Transverse colon (tissue), 4 donors: ENCODE measurements at regions not wholly inside any gene's neighbourhood (a gene's known extent, or its start where the extent isn't known, plus 50 kb on each side); places are given as distances from the start of the nearest gene placed in this dataset.

ENCODE experiments used
- DNase-seq: peaks from one replicate; pipeline ENCODE4 v3.0.0-alpha.2; 2019
- H3K27ac ChIP-seq, 4 donors: fragments of 200-600 bp; sonication (generic); 2 replicates each; pipeline ENCODE4 v1.5.1; 2016 to 2018; ENCODE audit warnings: inconsistent platforms in 4 of 4
- H3K27me3 ChIP-seq: fragments of 200-600 bp; sonication (generic); 2 replicates; pipeline ENCODE4 v1.5.1; 2017; ENCODE audit warnings: inconsistent platforms
- H3K36me3 ChIP-seq, 4 donors: fragments of 200-600 bp; sonication (generic); 2 replicates each; pipeline ENCODE4 v1.5.1; 2017 to 2019; ENCODE audit warnings: inconsistent platforms in 4 of 4
- H3K4me1 ChIP-seq, 4 donors: fragments of 200-600 bp; sonication (generic); 2 replicates each; pipeline ENCODE4 v1.5.1; 2017 to 2020; ENCODE audit warnings: inconsistent platforms in 4 of 4
- H3K4me3 ChIP-seq, 4 donors: fragments of 200-600 bp; sonication (generic); 1 replicate in 1 of 4; 2 replicates in 3 of 4; pipeline versions ENCODE4 v1.5.1 to v1.6.1; 2017 to 2019; ENCODE audit warnings: inconsistent platforms in 4 of 4
- H3K9me3 ChIP-seq, 2 donors: fragments of 200-600 bp; sonication (generic); 2 replicates each; pipeline ENCODE4 v1.5.1; 2017 to 2019; ENCODE audit warnings: inconsistent platforms in 2 of 2
- CTCF ChIP-seq, 5 experiments: fragments of 200-600 bp in 3 of 5; fragments of 450-650 bp in 2 of 5; sonication (generic) in 3 of 5; IDR thresholded peaks; 1 replicate in 2 of 5; 2 replicates in 3 of 5; pipeline ENCODE4 v1.5.1; 2016 to 2017; ENCODE audit warnings: antibody characterized with exemption in 5 of 5, inconsistent platforms in 3 of 5, mild to moderate bottlenecking in 2 of 5, moderate library complexity in 1 of 5
- EP300 ChIP-seq: sonication (generic); formaldehyde crosslinking; IDR thresholded peaks from one replicate; pipeline ENCODE4 v1.6.1; 2017; ENCODE audit warnings: antibody characterized with exemption, low read depth
- POLR2A ChIP-seq: fragments of 450-650 bp; IDR thresholded peaks from one replicate; pipeline ENCODE4 v1.6.1; 2016; ENCODE audit warnings: antibody characterized with exemption, mild to moderate bottlenecking, moderate library complexity
- POLR2AphosphoS5 ChIP-seq, 3 donors: sonication (generic); formaldehyde crosslinking; IDR thresholded peaks; one replicate each; pipeline ENCODE4 v1.6.1; 2016; ENCODE audit warnings: antibody characterized with exemption in 3 of 3
- WGBS, 2 donors: methylation state at CpG; one replicate each; pipeline ENCODE4 v1.1.5; 2018; ENCODE audit warnings: low coverage in 1 of 2; 5-methylcytosine and 5-hydroxymethylcytosine counted together
- in situ Hi-C, 4 donors: fragments of 200-750 bp; cut with MboI; loops; one replicate each; pipeline versions ENCODE4 v1.15.0 to v1.15.1; 2017; ENCODE audit warnings: low sequenced_read_pairs in 3 of 4, low pct_ligation_motif_present in 1 of 4, low pct_unique_long_range_greater_than_20kb in 1 of 4
- intact Hi-C: fragments of 100-400 bp; cut with DNase I; formaldehyde crosslinking; loops from one replicate; pipeline ENCODE4 v1.15.1; 2023; ENCODE audit warnings: low total_unique reads

- in situ Hi-C loops: loop anchor here in 3 of 4 donors (10.0 to 25.0 kb wide), 3 partner anchors 389 to 406 kb away; no protein-coding TSS in a partner anchor
- Histone ChIP-seq H3K9me3 (no peaks in the 10 kb centered on the region), H3K4me1 (peaks cover 0 to 3% (median 1%) of the 10 kb centered on the region in 4 donors), H3K27ac (no peak overlapping the region), H3K27me3 (peaks cover 25% of the 10 kb centered on the region), H3K4me3 (no peak overlapping the region), H3K36me3 (no peaks in the 10 kb centered on the region)
- TF ChIP-seq EP300 (no peak), CTCF (IDR thresholded peaks at IDR 0.05) (no peak), POLR2AphosphoS5 (IDR thresholded peaks at IDR 0.05) (no peak), POLR2A (no peak)
- DNase-seq: no peak
- intact Hi-C loops: loop anchor here (5.0 kb wide), 1 partner anchor 1241 kb away; no protein-coding TSS in a partner anchor
- WGBS, 2 donors: 76% methylated on average over 12 of the region's 12 CpGs; no CpG with 5 or more reads in 1 of the 2 donors
Observed at GRCh38 chr3:10743366-10744097, 72.5 kb upstream of the SLC6A11 start.

DNA sequence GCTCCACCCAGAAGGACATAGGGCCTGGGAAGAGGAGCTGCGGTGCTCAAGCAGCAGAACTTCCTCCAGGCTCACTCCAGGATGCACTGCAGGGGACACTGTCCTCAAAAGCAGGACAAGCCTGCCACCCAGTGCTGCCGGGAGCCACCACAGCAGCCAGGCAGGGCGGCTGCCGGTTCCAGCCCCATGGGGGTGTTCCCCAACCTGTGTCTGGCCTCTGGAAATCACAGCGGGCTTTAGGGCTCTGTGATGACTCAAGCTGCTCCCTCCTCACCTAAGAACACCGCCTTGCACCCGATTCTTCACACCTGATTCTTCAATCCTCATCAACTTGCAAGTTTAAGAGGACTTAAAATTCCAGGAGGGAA lies 71.9 kb upstream of the SLC6A11 start:
- H3K4me1 ChIP-seq: no peaks in the 10 kb centered on the region
- no peak for DNase-seq
- intact Hi-C loops: loop anchor here (5.0 kb wide), 1 partner anchor 1242 kb away; no protein-coding TSS in a partner anchor

DNA sequence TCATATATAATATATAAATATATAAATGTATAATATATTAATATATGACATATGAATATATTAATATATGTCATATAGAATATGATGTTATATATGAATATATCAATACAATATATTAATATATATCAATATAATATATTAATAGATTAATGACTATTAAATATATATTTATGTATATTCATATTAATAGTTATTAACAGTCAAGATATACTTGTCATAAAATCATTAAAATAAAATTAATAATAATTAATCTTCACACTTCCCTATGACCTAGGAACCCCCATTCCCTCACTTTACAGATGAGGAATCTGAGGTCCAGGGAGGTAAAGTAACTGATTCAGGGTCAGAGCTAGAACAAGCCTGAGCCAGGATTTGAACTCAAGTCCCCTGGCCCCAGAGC lies 70.6 kb upstream of the SLC6A11 start:
- Histone ChIP-seq H3K27ac (no peak overlapping the region), H3K4me1 (no peaks in the 10 kb centered on the region), H3K4me3 (no peak overlapping the region), H3K36me3 (no peaks in the 10 kb centered on the region), H3K27me3 (peaks cover 14% of the 10 kb centered on the region), H3K9me3 (no peaks in the 10 kb centered on the region)
- in situ Hi-C loops: loop anchor here in 3 of 4 donors (10.0 to 25.0 kb wide), 3 partner anchors 391 to 408 kb away; no protein-coding TSS in a partner anchor
- TF ChIP-seq CTCF (IDR thresholded peaks at IDR 0.05) (no peak), POLR2AphosphoS5 (IDR thresholded peaks at IDR 0.05) (no peak), POLR2A (no peak), EP300 (no peak)
- DNase-seq: no peak
- intact Hi-C loops: no loop called here

More for the DNA sequence above, 71.9 kb upstream of the SLC6A11 start:
- Histone ChIP-seq H3K4me3 (no peak overlapping the region), H3K36me3 (no peaks in the 10 kb centered on the region), H3K27ac (no peak overlapping the region), H3K27me3 (peaks cover 23% of the 10 kb centered on the region), H3K9me3 (no peaks in the 10 kb centered on the region)
- in situ Hi-C loops: loop anchor here in 3 of 4 donors (10.0 to 25.0 kb wide), 3 partner anchors 389 to 407 kb away; no protein-coding TSS in a partner anchor
- WGBS, 2 donors: 19% methylated on average over 5 of the region's 7 CpGs; no CpG with 5 or more reads in 1 of the 2 donors
- no peak for TF ChIP-seq CTCF (IDR thresholded peaks at IDR 0.05)
- TF ChIP-seq POLR2A: no peak
- no peak for TF ChIP-seq POLR2AphosphoS5 (IDR thresholded peaks at IDR 0.05)
- no peak for TF ChIP-seq EP300

DNA sequence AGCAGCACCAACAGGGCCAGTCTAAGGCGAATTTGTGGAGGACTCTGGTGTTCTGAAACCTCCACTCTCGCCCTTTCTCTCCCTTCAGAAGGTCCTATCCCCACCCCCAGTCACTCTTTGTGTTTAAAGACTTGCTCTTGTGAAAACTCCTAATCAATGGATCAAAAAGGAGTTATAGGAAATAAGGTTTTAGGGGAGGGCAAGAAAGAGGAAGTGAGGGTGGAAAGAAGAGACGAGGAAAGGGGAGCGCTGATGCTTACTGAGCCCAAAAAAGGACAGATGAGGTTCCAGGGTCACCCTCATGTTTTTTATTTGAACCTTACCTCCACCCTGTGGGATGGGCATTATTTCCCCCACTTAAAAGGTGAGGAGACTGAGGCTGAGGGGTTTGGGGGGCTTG lies 70.0 kb upstream of the SLC6A11 start:
- intact Hi-C loops: no loop called here

More for the DNA sequence above, 70.0 kb upstream of the SLC6A11 start:
- Histone ChIP-seq H3K36me3 (no peaks in the 10 kb centered on the region), H3K27ac (no peak overlapping the region), H3K9me3 (no peaks in the 10 kb centered on the region), H3K4me1 (no peaks in the 10 kb centered on the region), H3K4me3 (no peak overlapping the region), H3K27me3 (peaks cover 14% of the 10 kb centered on the region)
- WGBS, 2 donors: 59 to 68% methylated on average over 4 of the region's 4 CpGs
- no peak for DNase-seq
- in situ Hi-C loops: loop anchor here in 3 of 4 donors (10.0 to 25.0 kb wide), 3 partner anchors 391 to 409 kb away; no protein-coding TSS in a partner anchor
- TF ChIP-seq EP300: no peak
- TF ChIP-seq CTCF (IDR thresholded peaks at IDR 0.05): no peak
- TF ChIP-seq POLR2A: no peak
- TF ChIP-seq POLR2AphosphoS5 (IDR thresholded peaks at IDR 0.05): no peak
